ENCODE measurements at regions not wholly inside any gene's neighbourhood (a gene's known extent, or its start where the extent isn't known, plus 50 kb on each side); places are given as distances from the start of the nearest gene placed in this dataset.

GRCh38 chr2:217628061-217628460 is 374.7 kb downstream of the TNS1 start:
- TF ChIP-seq ZFP36L2 (CRISPR knock-in tag; IDR thresholded peaks at IDR 0.05) = no peak
- no peak for TF ChIP-seq ZEB1 (IDR thresholded peaks at IDR 0.05; ENCODE audit: insufficient replicate concordance, low read depth)
- TF ChIP-seq RELA (CRISPR knock-in tag; IDR thresholded peaks at IDR 0.05) = no peak
- TF ChIP-seq POLR2A (IDR thresholded peaks at IDR 0.05; ENCODE audit: insufficient read depth in 1 of 2, low read depth in 2 of 2, low read length in 2 of 2) = no peak
- TF ChIP-seq MYC (CRISPR knock-in tag; IDR thresholded peaks at IDR 0.05; ENCODE audit: borderline replicate concordance) = no peak
